ENCODE measurements at regions not wholly inside any gene's neighbourhood (a gene's known extent, or its start where the extent isn't known, plus 50 kb on each side); places are given as distances from the start of the nearest gene placed in this dataset.

DNA sequence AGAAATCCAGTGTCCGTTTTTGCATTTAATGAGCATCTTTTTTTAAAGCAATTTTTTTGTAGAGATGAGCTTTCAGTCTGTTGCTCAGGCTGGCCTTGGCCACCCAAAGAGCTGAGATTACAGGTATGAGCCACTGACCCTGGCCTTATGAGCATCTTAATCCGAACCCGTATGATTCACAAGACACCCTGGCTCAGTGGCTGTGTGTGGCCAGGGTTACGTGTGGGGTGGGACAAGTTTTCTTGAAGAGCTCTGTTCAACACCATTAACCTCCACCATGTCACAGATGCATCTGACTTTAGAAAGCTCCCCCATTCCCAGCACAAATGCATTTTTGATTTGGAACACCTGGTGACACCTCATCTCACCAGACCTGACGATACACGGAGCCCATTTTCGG is 166.5 kb upstream of the PITRM1 start:
- H3K9me3 Mint-ChIP-seq, result no peaks in the 10 kb centered on the region
- no peak overlapping the region for H3K4me3 Mint-ChIP-seq
- peaks cover 16% of the 10 kb centered on the region for H3K4me1 Mint-ChIP-seq
- no peaks in the 10 kb centered on the region for H3K36me3 Mint-ChIP-seq (ENCODE audit: low read depth)
- H3K27ac Mint-ChIP-seq, result peak overlapping the region in 1 of 3 experiments; percentile 27
- no peaks in the 10 kb centered on the region for H3K27me3 Mint-ChIP-seq (ENCODE audit: low read depth)
- TF ChIP-seq, protein P1, sequence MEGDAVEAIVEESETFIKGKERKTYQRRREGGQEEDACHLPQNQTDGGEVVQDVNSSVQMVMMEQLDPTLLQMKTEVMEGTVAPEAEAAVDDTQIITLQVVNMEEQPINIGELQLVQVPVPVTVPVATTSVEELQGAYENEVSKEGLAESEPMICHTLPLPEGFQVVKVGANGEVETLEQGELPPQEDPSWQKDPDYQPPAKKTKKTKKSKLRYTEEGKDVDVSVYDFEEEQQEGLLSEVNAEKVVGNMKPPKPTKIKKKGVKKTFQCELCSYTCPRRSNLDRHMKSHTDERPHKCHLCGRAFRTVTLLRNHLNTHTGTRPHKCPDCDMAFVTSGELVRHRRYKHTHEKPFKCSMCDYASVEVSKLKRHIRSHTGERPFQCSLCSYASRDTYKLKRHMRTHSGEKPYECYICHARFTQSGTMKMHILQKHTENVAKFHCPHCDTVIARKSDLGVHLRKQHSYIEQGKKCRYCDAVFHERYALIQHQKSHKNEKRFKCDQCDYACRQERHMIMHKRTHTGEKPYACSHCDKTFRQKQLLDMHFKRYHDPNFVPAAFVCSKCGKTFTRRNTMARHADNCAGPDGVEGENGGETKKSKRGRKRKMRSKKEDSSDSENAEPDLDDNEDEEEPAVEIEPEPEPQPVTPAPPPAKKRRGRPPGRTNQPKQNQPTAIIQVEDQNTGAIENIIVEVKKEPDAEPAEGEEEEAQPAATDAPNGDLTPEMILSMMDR (IDR thresholded peaks at IDR 0.05; ENCODE audit: unreplicated experiment in 3 of 3), result no peak

DNA sequence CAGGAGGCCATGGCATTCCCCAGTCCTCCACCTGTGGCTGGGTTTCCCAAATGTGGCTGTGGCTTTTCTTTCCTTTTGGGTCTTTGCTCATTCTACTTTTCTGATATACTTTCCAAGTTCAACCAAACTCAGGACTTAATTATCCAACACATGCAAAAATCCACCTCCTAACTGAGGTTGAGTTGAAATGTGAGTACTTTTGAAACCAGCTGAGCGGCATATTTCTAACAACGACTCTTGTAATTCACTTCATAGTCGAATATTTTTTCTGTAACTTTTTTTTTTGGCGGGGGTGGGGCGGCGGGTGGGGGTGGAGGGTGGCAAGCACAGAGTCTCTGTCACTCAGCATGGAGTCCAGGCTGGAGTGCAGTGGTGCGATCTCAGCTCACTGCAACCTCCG is 165.2 kb upstream of the PITRM1 start:
- H3K9me3 Mint-ChIP-seq, result no peaks in the 10 kb centered on the region
- H3K4me1 Mint-ChIP-seq, result peaks cover 13% of the 10 kb centered on the region
- H3K4me3 Mint-ChIP-seq, result no peak overlapping the region
- H3K27ac Mint-ChIP-seq, result no peak overlapping the region
- TF ChIP-seq, protein P1 (IDR thresholded peaks at IDR 0.05; ENCODE audit: unreplicated experiment in 3 of 3), result no peak
- no peaks in the 10 kb centered on the region for H3K36me3 Mint-ChIP-seq (ENCODE audit: low read depth)
- H3K27me3 Mint-ChIP-seq (ENCODE audit: low read depth), result no peaks in the 10 kb centered on the region

DNA sequence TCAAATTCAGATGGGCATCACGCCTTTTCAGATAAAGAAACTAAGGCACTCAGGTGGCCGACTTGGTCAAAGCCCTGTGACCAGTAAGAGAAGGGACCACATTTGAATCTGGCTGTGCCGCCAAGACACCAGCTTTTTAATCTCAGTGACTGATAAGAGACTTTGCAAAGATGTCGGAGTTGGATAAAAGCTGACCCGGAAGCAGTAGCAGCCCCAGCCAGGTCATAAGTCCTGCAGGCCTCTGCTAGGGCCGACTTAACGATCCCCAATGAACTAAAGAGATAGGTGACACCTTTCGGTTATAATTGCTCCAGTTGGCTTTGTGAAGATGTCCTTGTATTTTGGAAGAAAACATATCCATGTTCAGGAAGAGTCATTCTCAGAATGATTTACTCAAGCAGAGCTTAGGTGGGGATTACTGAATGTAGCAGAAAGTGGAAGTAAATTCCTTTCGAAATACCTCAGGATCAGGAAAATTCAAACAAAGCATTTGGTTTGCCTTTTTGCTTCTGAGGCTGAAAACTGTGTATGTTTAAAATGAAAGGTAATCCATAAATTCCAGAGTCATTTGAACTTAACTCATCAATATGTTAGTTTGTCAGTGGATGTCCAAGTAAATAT is 164.2 kb upstream of the PITRM1 start:
- Mint-ChIP-seq H3K9me3 (no peaks in the 10 kb centered on the region), H3K27ac (peak overlapping the region in 1 of 3 experiments; percentile 28), H3K4me1 (peaks cover 6% of the 10 kb centered on the region), H3K36me3 (ENCODE audit: low read depth) (no peaks in the 10 kb centered on the region), H3K4me3 (no peak overlapping the region), H3K27me3 (ENCODE audit: low read depth) (no peaks in the 10 kb centered on the region)
- TF ChIP-seq, protein P1 (IDR thresholded peaks at IDR 0.05; ENCODE audit: unreplicated experiment in 3 of 3), result no peak

DNA sequence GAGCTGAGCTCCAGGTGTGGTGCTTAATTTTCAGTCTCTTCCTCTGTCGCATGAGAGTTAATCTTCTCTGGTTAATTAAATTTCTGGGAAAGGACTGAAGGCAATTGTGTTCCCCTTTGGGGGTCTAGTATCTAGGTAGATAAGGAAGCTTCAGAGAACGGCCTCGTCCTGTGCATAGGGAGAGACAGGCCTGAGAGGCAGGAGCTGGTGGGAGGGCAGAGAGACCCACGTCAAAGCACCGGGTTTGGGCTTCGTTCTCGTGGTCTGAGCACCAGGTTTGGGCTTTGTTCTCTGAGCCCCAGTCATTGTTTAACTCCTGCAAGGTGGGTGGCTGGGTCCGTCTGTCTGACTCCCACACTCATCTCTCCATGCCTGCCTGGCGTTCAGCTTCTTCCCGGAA is 160.8 kb upstream of the PITRM1 start:
- H3K4me3 Mint-ChIP-seq, result no peak overlapping the region
- H3K36me3 Mint-ChIP-seq (ENCODE audit: low read depth), result no peaks in the 10 kb centered on the region
- no peaks in the 10 kb centered on the region for H3K4me1 Mint-ChIP-seq
- TF ChIP-seq, protein P1 (IDR thresholded peaks at IDR 0.05; ENCODE audit: unreplicated experiment in 3 of 3), result no peak
- no peaks in the 10 kb centered on the region for H3K27me3 Mint-ChIP-seq (ENCODE audit: low read depth)
- H3K9me3 Mint-ChIP-seq, result no peaks in the 10 kb centered on the region
- H3K27ac Mint-ChIP-seq, result no peak overlapping the region

DNA sequence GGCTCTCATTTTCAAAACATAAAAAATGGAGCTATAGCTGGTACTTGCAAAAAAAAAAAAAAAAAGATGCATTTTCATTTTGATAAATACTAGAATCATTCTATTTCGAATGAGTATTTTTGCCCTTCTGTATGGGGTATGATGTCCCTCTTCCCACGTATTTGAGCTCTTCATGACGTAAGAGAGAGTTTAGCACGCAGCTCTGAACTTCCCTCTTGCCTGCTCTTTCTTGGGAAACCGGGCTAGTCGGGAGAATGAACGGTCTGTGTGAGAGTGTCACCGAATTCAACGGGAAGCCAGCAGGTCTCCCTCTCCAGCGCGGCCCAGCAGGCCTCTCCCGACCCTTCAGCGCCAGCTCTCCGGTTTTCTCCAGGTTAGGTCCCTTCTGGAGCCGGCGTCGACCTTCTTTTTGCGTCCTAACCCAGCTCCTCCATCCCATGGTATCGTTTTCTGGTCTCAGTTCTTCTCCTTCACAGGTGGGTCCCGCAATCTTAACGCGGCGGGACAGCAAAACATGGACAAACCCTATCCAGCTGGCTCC is 159.2 kb upstream of the PITRM1 start:
- TF ChIP-seq, protein P1 (IDR thresholded peaks at IDR 0.05; ENCODE audit: unreplicated experiment in 3 of 3), result no peak

DNA sequence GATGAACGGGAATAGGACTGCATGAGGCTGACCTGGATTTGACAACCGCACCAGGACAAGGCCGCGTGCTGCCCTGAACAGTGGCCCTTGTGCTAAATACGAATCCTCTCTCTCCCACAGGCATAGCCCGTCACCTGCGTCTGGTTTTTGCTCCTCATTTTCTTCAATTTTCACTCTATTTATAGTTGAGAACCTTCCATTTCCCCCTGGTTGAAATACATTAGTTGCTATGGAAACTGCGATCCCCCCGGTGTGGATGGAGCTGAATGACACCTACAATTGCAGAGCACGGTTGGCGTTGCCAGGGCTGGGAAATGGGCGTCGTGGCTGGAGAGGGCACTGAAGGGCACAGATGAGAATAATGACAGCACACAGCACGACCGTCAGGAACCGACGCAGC is 158.6 kb upstream of the PITRM1 start:
- H3K27ac Mint-ChIP-seq, result no peak overlapping the region
- no peaks in the 10 kb centered on the region for H3K9me3 Mint-ChIP-seq
- no peaks in the 10 kb centered on the region for H3K4me1 Mint-ChIP-seq
- no peaks in the 10 kb centered on the region for H3K36me3 Mint-ChIP-seq (ENCODE audit: low read depth)
- no peak overlapping the region for H3K4me3 Mint-ChIP-seq
- H3K27me3 Mint-ChIP-seq (ENCODE audit: low read depth), result no peaks in the 10 kb centered on the region
- TF ChIP-seq, protein P1 (IDR thresholded peaks at IDR 0.05; ENCODE audit: unreplicated experiment in 3 of 3), result no peak

More for the DNA sequence above, 159.2 kb upstream of the PITRM1 start:
- H3K9me3 Mint-ChIP-seq, result no peaks in the 10 kb centered on the region
- no peaks in the 10 kb centered on the region for H3K4me1 Mint-ChIP-seq
- no peak overlapping the region for H3K4me3 Mint-ChIP-seq
- no peaks in the 10 kb centered on the region for H3K27me3 Mint-ChIP-seq (ENCODE audit: low read depth)
- H3K27ac Mint-ChIP-seq, result no peak overlapping the region
- H3K36me3 Mint-ChIP-seq (ENCODE audit: low read depth), result no peaks in the 10 kb centered on the region
